HCT116 (cell line): ENCODE measurements at regions not wholly inside any gene's neighbourhood (a gene's known extent, or its start where the extent isn't known, plus 50 kb on each side); places are given as distances from the start of the nearest gene placed in this dataset.

ENCODE experiments used
- ATAC-seq: fragments of 200-7000 bp; cut with Tn5 transposase; 2 replicates; pipeline ENCODE4 v1.9.1; 2020; ENCODE audit warnings: mild to moderate bottlenecking, moderate library complexity
- BruUV-seq: library from RNA; stranded (reverse); fragments of 400-500 nt; replicated peaks from 2 replicates; lab custom pipeline; 2021; lab: Mats Ljungman, UMichigan
- CTCF ChIA-PET: fragments of 300-600 bp; sonication (Branson Sonifier 250); formaldehyde crosslinking; loops from one replicate; lab custom pipeline; 2021; ENCODE audit warnings: antibody characterized with exemption; lab: Charles Lee
- POLR2A ChIA-PET: fragments of 300-600, 350-600 bp; sonication (Branson Sonifier 250); formaldehyde crosslinking; loops from one replicate; lab custom pipeline; 2021; ENCODE audit warnings: antibody characterized with exemption; lab: Charles Lee
- RAD21 ChIA-PET, 2 experiments: fragments of 300-600 bp; sonication (Branson Sonifier 250); formaldehyde crosslinking; loops; one replicate each; lab custom pipeline; 2023; ENCODE audit warnings: low total read pairs in 2 of 2; ENCODE audit not compliant: uncharacterized antibody in 2 of 2, unreplicated experiment in 2 of 2, low non-redundant PET in 1 of 2; lab: Charles Lee
- DNase-seq: peaks from one replicate; pipeline ENCODE4 v3.0.0-alpha.2; 2010; ENCODE audit warnings: low read depth, low spot score
- H2AFZ ChIP-seq: fragments of 200-600 bp; shearing (Covaris generic), sonication (generic); 2 replicates; pipeline ENCODE4 v1.6.1; 2017; ENCODE audit warnings: low read depth, mixed run types, mixed read lengths, antibody characterized with exemption, low read length; ENCODE audit not compliant: poor library complexity, severe bottlenecking
- H3K27ac ChIP-seq: 2 replicates; pipeline ENCODE4 v1.5.1; 2012; ENCODE audit warnings: low read depth, low read length
- H3K27me3 ChIP-seq: fragments of 200-600 bp; sonication (generic); 2 replicates; pipeline ENCODE4 v1.6.1; 2016; ENCODE audit warnings: mixed run types, low read length, mixed read lengths; ENCODE audit not compliant: insufficient read depth
- H3K36me3 ChIP-seq, 2 experiments: fragments of 200-500 bp in 1 of 2; fragments of 200-600 bp in 1 of 2; sonication (Bioruptor generic) in 1 of 2; sonication (generic) in 1 of 2; 2 replicates each; pipeline versions ENCODE4 v1.5.1 to v1.6.1; 2014 to 2016; ENCODE audit warnings: low read length in 2 of 2, inconsistent platforms in 1 of 2, mixed read lengths in 1 of 2, mixed run types in 1 of 2; ENCODE audit not compliant: insufficient read depth in 2 of 2, control insufficient read depth in 1 of 2
- H3K4me1 ChIP-seq, 2 experiments: fragments of 200-600 bp in 1 of 2; sonication (generic) in 1 of 2; 2 replicates each; pipeline versions ENCODE4 v1.5.1 to v1.6.1; 2012 to 2017; ENCODE audit warnings: low read length in 2 of 2, inconsistent platforms in 1 of 2, mild to moderate bottlenecking in 1 of 2, mixed read lengths in 1 of 2, mixed run types in 1 of 2, moderate library complexity in 1 of 2; ENCODE audit not compliant: insufficient read depth in 2 of 2, control insufficient read depth in 1 of 2
- H3K4me2 ChIP-seq: fragments of 200-600 bp; sonication (generic); 2 replicates; pipeline ENCODE4 v1.6.1; 2017; ENCODE audit warnings: mixed run types, low read length, mixed read lengths
- H3K4me3 ChIP-seq, 2 experiments: fragments of 200-600 bp in 1 of 2; sonication (generic) in 1 of 2; replicated peaks in 1 of 2; 2 replicates each; pipeline ENCODE4 v1.5.1; 2011 to 2016; ENCODE audit warnings: low read length in 2 of 2, control low read depth in 1 of 2, low read depth in 1 of 2, mild to moderate bottlenecking in 1 of 2, mixed read lengths in 1 of 2, mixed run types in 1 of 2
- H3K79me2 ChIP-seq: fragments of 200-600 bp; sonication (generic); 2 replicates; pipeline ENCODE4 v1.6.1; 2017; ENCODE audit warnings: mild to moderate bottlenecking, mixed run types, low read length, moderate library complexity, mixed read lengths; ENCODE audit not compliant: insufficient read depth
- H3K9ac ChIP-seq: fragments of 200-600 bp; sonication (generic); 2 replicates; pipeline ENCODE4 v1.6.1; 2016; ENCODE audit warnings: low read length, mixed read lengths
- H3K9me2 ChIP-seq: fragments of 200-600 bp; sonication (generic), shearing (Covaris generic); 2 replicates; pipeline ENCODE4 v1.6.1; 2017; ENCODE audit warnings: mixed run types, mild to moderate bottlenecking, moderate library complexity; ENCODE audit not compliant: insufficient read depth
- H3K9me3 ChIP-seq, 2 experiments: fragments of 200-500 bp in 1 of 2; fragments of 200-600 bp in 1 of 2; sonication (Bioruptor generic) in 1 of 2; sonication (generic) in 1 of 2; 2 replicates each; pipeline ENCODE4 v1.6.1; 2014 to 2017; ENCODE audit warnings: low read length in 2 of 2, mixed read lengths in 2 of 2, inconsistent platforms in 1 of 2, low read depth in 1 of 2, mild to moderate bottlenecking in 1 of 2, mixed run types in 1 of 2, moderate library complexity in 1 of 2; ENCODE audit not compliant: control insufficient read depth in 1 of 2, insufficient read depth in 1 of 2
- H4K20me1 ChIP-seq: fragments of 200-600 bp; sonication (generic), shearing (Covaris generic); 2 replicates; pipeline ENCODE4 v1.6.1; 2017; ENCODE audit warnings: mixed run types, mild to moderate bottlenecking, moderate library complexity; ENCODE audit not compliant: insufficient read depth
- CBX3 ChIP-seq: IDR thresholded peaks from 2 replicates; pipeline ENCODE4 v1.6.1; 2012; ENCODE audit warnings: low read depth
- EZH2 ChIP-seq: fragments of 200-600 bp; sonication (generic); IDR thresholded peaks from 2 replicates; pipeline ENCODE4 v1.6.1; 2017; ENCODE audit warnings: antibody characterized with exemption, mixed run types
- EZH2phosphoT487 ChIP-seq: fragments of 200-600 bp; IDR thresholded peaks from 2 replicates; pipeline ENCODE4 v1.6.1; 2018; ENCODE audit warnings: antibody characterized with exemption, borderline replicate concordance
- FOSL1 ChIP-seq: IDR thresholded peaks from 2 replicates; pipeline ENCODE4 v1.6.1; 2012; ENCODE audit warnings: low read depth
- POLR2A ChIP-seq: IDR thresholded peaks from 2 replicates; pipeline ENCODE4 v1.7.0; 2011; ENCODE audit warnings: borderline replicate concordance; ENCODE audit not compliant: insufficient read depth, insufficient read length; ENCODE audit errors: extremely low read depth
- POLR2AphosphoS5 ChIP-seq: IDR thresholded peaks from 2 replicates; pipeline ENCODE4 v1.6.1; 2011; ENCODE audit warnings: mild to moderate bottlenecking, low read depth, low read length, moderate library complexity
- SP1 ChIP-seq: IDR thresholded peaks from 2 replicates; pipeline ENCODE4 v1.6.1; 2012; ENCODE audit warnings: low read depth
- ZFX ChIP-seq: fragments of 450-650 bp; IDR thresholded peaks from 2 replicates; pipeline ENCODE4 v1.6.1; 2017
- ZNF274 ChIP-seq: fragments of 200-500 bp; sonication (Bioruptor generic); IDR thresholded peaks from 2 replicates; pipeline ENCODE4 v1.6.1; 2014; ENCODE audit warnings: mild to moderate bottlenecking, low read depth, low read length, inconsistent platforms
- intact Hi-C: fragments of 100-400 bp; cut with micrococcal nuclease; formaldehyde crosslinking; loops from 2 replicates; pipeline ENCODE4 v1.10.0; 2022
- TF ChIP-seq, protein P1 (sequence below): IDR thresholded peaks from 2 replicates; pipeline ENCODE4 v1.6.1; 2012
- TF ChIP-seq, protein P2 (sequence below): IDR thresholded peaks from 2 replicates; pipeline ENCODE4 v1.6.1; 2011; ENCODE audit warnings: mild to moderate bottlenecking, low read length, moderate library complexity; ENCODE audit not compliant: insufficient replicate concordance; ENCODE audit errors: extremely low read depth
- TF ChIP-seq, protein P3 (sequence below), 3 experiments: fragments of 200-600 bp in 1 of 3; sonication (generic) in 1 of 3; IDR thresholded peaks in 2 of 3; conservative IDR thresholded peaks in 1 of 3; 2 replicates each; pipeline ENCODE4 v1.5.1; 2012 to 2017; ENCODE audit warnings: low read depth in 2 of 3, low read length in 2 of 3, antibody characterized with exemption in 1 of 3, borderline replicate concordance in 1 of 3, control low read depth in 1 of 3, mild to moderate bottlenecking in 1 of 3, mixed read lengths in 1 of 3, mixed run types in 1 of 3, moderate library complexity in 1 of 3; ENCODE audit not compliant: insufficient read depth in 1 of 3
- TF ChIP-seq, protein P4 (sequence below): IDR thresholded peaks from 2 replicates; pipeline ENCODE4 v1.6.1; 2012; ENCODE audit warnings: low read depth
- TF ChIP-seq, protein P5 (sequence below): IDR thresholded peaks from 2 replicates; pipeline ENCODE4 v1.6.1; 2012

DNA sequence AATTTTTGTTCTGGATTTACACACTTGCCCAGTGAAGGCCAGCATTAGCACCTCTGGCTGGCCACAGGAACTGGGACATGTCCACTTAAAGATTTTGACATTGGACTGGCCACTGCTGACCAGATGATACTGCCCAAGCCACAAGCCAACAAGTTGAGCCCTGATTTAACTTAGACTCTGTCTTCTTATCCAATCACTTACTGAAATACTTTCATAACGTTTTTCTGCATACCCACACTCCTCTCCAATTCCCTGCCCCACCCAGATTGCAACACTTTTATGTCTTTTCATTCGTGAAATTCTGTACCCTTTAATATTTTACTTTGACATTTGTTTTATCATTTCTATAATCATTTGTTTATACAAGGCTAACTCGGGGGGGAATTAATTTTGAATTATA lies 170.3 kb upstream of the TAB2 start:
- TF ChIP-seq FOSL1, result no peak
- TF ChIP-seq EZH2, result no peak
- TF ChIP-seq, protein P1, sequence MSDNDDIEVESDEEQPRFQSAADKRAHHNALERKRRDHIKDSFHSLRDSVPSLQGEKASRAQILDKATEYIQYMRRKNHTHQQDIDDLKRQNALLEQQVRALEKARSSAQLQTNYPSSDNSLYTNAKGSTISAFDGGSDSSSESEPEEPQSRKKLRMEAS, result no peak
- TF ChIP-seq POLR2A, result no peak
- TF ChIP-seq, protein P2, sequence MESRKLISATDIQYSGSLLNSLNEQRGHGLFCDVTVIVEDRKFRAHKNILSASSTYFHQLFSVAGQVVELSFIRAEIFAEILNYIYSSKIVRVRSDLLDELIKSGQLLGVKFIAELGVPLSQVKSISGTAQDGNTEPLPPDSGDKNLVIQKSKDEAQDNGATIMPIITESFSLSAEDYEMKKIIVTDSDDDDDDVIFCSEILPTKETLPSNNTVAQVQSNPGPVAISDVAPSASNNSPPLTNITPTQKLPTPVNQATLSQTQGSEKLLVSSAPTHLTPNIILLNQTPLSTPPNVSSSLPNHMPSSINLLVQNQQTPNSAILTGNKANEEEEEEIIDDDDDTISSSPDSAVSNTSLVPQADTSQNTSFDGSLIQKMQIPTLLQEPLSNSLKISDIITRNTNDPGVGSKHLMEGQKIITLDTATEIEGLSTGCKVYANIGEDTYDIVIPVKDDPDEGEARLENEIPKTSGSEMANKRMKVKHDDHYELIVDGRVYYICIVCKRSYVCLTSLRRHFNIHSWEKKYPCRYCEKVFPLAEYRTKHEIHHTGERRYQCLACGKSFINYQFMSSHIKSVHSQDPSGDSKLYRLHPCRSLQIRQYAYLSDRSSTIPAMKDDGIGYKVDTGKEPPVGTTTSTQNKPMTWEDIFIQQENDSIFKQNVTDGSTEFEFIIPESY, result no peak
- TF ChIP-seq SP1, result no peak
- TF ChIP-seq, protein P3, sequence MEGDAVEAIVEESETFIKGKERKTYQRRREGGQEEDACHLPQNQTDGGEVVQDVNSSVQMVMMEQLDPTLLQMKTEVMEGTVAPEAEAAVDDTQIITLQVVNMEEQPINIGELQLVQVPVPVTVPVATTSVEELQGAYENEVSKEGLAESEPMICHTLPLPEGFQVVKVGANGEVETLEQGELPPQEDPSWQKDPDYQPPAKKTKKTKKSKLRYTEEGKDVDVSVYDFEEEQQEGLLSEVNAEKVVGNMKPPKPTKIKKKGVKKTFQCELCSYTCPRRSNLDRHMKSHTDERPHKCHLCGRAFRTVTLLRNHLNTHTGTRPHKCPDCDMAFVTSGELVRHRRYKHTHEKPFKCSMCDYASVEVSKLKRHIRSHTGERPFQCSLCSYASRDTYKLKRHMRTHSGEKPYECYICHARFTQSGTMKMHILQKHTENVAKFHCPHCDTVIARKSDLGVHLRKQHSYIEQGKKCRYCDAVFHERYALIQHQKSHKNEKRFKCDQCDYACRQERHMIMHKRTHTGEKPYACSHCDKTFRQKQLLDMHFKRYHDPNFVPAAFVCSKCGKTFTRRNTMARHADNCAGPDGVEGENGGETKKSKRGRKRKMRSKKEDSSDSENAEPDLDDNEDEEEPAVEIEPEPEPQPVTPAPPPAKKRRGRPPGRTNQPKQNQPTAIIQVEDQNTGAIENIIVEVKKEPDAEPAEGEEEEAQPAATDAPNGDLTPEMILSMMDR (IDR thresholded peaks at IDR 0.05 in 2 of 3, conservative IDR thresholded peaks at IDR 0.05 in 1 of 3; ENCODE audit: borderline replicate concordance in 1 of 3, insufficient read depth in 1 of 3, low read depth in 2 of 3, low read length in 2 of 3), result no peak
- TF ChIP-seq ZFX, result no peak
- TF ChIP-seq, protein P4, sequence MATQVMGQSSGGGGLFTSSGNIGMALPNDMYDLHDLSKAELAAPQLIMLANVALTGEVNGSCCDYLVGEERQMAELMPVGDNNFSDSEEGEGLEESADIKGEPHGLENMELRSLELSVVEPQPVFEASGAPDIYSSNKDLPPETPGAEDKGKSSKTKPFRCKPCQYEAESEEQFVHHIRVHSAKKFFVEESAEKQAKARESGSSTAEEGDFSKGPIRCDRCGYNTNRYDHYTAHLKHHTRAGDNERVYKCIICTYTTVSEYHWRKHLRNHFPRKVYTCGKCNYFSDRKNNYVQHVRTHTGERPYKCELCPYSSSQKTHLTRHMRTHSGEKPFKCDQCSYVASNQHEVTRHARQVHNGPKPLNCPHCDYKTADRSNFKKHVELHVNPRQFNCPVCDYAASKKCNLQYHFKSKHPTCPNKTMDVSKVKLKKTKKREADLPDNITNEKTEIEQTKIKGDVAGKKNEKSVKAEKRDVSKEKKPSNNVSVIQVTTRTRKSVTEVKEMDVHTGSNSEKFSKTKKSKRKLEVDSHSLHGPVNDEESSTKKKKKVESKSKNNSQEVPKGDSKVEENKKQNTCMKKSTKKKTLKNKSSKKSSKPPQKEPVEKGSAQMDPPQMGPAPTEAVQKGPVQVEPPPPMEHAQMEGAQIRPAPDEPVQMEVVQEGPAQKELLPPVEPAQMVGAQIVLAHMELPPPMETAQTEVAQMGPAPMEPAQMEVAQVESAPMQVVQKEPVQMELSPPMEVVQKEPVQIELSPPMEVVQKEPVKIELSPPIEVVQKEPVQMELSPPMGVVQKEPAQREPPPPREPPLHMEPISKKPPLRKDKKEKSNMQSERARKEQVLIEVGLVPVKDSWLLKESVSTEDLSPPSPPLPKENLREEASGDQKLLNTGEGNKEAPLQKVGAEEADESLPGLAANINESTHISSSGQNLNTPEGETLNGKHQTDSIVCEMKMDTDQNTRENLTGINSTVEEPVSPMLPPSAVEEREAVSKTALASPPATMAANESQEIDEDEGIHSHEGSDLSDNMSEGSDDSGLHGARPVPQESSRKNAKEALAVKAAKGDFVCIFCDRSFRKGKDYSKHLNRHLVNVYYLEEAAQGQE, result no peak
- no peak for TF ChIP-seq CBX3
- TF ChIP-seq POLR2AphosphoS5, result no peak
- TF ChIP-seq, protein P5, sequence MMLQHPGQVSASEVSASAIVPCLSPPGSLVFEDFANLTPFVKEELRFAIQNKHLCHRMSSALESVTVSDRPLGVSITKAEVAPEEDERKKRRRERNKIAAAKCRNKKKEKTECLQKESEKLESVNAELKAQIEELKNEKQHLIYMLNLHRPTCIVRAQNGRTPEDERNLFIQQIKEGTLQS, result no peak
- no peak for TF ChIP-seq ZNF274
- no peak for TF ChIP-seq EZH2phosphoT487
- DNase-seq (no peak), ATAC-seq (no peak)
- intact Hi-C loops, result no loop called here
- no TSS peak for BruUV-seq
- Histone ChIP-seq H3K27ac (no peak overlapping the region), H3K4me3 (no peak overlapping the region), H3K9me3 (no peaks in the 10 kb centered on the region), H3K27me3 (no peaks in the 10 kb centered on the region), H3K9me2 (no peaks in the 10 kb centered on the region), H2AFZ (no peak overlapping the region), H3K4me1 (no peaks in the 10 kb centered on the region), H3K9ac (no peak overlapping the region), H3K36me3 (no peaks in the 10 kb centered on the region), H3K4me2 (no peak overlapping the region), H4K20me1 (no peaks in the 10 kb centered on the region), H3K79me2 (no peaks in the 10 kb centered on the region)
- ChIA-PET POLR2A (no interaction called here), RAD21 (no interaction called here), CTCF (no interaction called here)
